ENCODE measurements at regions not wholly inside any gene's neighbourhood (a gene's known extent, or its start where the extent isn't known, plus 50 kb on each side); places are given as distances from the start of the nearest gene placed in this dataset.

- H3K4me3 ChIP-seq: no peak overlapping the region
- intact Hi-C loops (cut with DNase I; ENCODE audit: low total_unique reads): no loop called here
Measured at GRCh38 chr1:80375109-80375508, 1368.6 kb upstream of the ADGRL4 start.

GRCh38 chr1:80369780-80370179 lies 1363.2 kb upstream of the ADGRL4 start:
- Histone ChIP-seq H3K4me1 (no peaks in the 10 kb centered on the region), H3K36me3 (ENCODE audit: low read depth, missing control alignments) (no peaks in the 10 kb centered on the region), H3K27ac (no peak overlapping the region), H3K9me3 (no peaks in the 10 kb centered on the region), H3K4me3 (no peak overlapping the region), H3K27me3 (no peaks in the 10 kb centered on the region)
- intact Hi-C loops (cut with DNase I; ENCODE audit: low total_unique reads): no loop called here
- 91 to 95% methylated on average over 3 of the region's 3 CpGs for WGBS, 2 donors
- DNase-seq: no peak
- TF ChIP-seq POLR2A (IDR thresholded peaks at IDR 0.05): no peak
- no peak for TF ChIP-seq CTCF (IDR thresholded peaks at IDR 0.05)

More at GRCh38 chr1:80375109-80375508, 1368.6 kb upstream of the ADGRL4 start:
- DNase-seq: no peak
- Histone ChIP-seq H3K27ac (no peak overlapping the region), H3K9me3 (no peaks in the 10 kb centered on the region), H3K36me3 (ENCODE audit: low read depth, missing control alignments) (no peaks in the 10 kb centered on the region), H3K27me3 (no peaks in the 10 kb centered on the region), H3K4me1 (no peaks in the 10 kb centered on the region)
- WGBS, 2 donors: 84 to 85% methylated on average over 1 of the region's 1 CpG
- TF ChIP-seq POLR2A (IDR thresholded peaks at IDR 0.05): no peak
- TF ChIP-seq CTCF (IDR thresholded peaks at IDR 0.05): no peak

- TF ChIP-seq POLR2A (IDR thresholded peaks at IDR 0.05): no peak
- no peak for TF ChIP-seq CTCF (IDR thresholded peaks at IDR 0.05)
- intact Hi-C loops (cut with DNase I; ENCODE audit: low total_unique reads): no loop called here
Measured at GRCh38 chr1:80367058-80367457, 1360.5 kb upstream of the ADGRL4 start.

GRCh38 chr1:80365359-80366021 lies 1359.0 kb upstream of the ADGRL4 start:
- no peak overlapping the region for H3K27ac ChIP-seq
- H3K9me3 ChIP-seq: no peaks in the 10 kb centered on the region
- intact Hi-C loops (cut with DNase I; ENCODE audit: low total_unique reads): no loop called here
- H3K36me3 ChIP-seq (ENCODE audit: low read depth, missing control alignments): no peaks in the 10 kb centered on the region
- TF ChIP-seq CTCF (IDR thresholded peaks at IDR 0.05): no peak
- no peak for TF ChIP-seq POLR2A (IDR thresholded peaks at IDR 0.05)
- DNase-seq: no peak
- H3K27me3 ChIP-seq: no peaks in the 10 kb centered on the region
- 87 to 92% methylated on average over 5 of the region's 5 CpGs for WGBS, 2 donors
- no peak overlapping the region for H3K4me3 ChIP-seq
- H3K4me1 ChIP-seq: no peaks in the 10 kb centered on the region

More at GRCh38 chr1:80367058-80367457, 1360.5 kb upstream of the ADGRL4 start:
- DNase-seq: no peak
- no peaks in the 10 kb centered on the region for H3K4me1 ChIP-seq
- WGBS, 2 donors: 92 to 97% methylated on average over 3 of the region's 3 CpGs
- no peak overlapping the region for H3K27ac ChIP-seq
- H3K27me3 ChIP-seq: no peaks in the 10 kb centered on the region
- H3K36me3 ChIP-seq (ENCODE audit: low read depth, missing control alignments): no peaks in the 10 kb centered on the region
- H3K9me3 ChIP-seq: no peaks in the 10 kb centered on the region
- no peak overlapping the region for H3K4me3 ChIP-seq
